ENCODE measurements at regions not wholly inside any gene's neighbourhood (a gene's known extent, or its start where the extent isn't known, plus 50 kb on each side); places are given as distances from the start of the nearest gene placed in this dataset.

GRCh38 chr13:59607172-59607571 is 556.6 kb downstream of the DIAPH3 start:
- DNase-seq, result no peak

- DNase-seq, result no peak
Measured at GRCh38 chr13:59607780-59608233, 555.9 kb downstream of the DIAPH3 start.

- no peak for DNase-seq
Measured at GRCh38 chr13:59609421-59609820, 554.3 kb downstream of the DIAPH3 start.
